ENCODE measurements at regions not wholly inside any gene's neighbourhood (a gene's known extent, or its start where the extent isn't known, plus 50 kb on each side); places are given as distances from the start of the nearest gene placed in this dataset.

DNA sequence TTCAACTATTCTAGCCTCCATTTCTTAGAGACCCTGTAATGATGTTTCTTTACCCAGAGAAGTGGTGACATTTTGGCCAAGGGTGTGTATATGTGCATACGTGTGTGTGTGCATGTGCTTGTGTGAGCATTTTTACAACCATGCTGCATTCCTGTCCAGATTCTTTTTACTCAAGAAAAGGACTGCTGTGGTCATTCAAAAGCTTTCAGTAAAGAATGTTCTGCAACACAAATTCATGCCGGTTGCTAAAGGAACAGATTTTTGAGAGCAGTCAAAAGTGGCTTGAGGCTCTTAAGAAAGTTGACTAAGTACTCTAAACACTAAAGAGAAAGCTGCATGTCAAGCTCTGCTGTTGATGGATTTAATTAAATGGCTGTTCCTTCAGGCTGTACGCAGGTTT lies 65.0 kb upstream of the FMR1 start:
- DNase-seq (ENCODE audit: low read depth) = no peak
- TF ChIP-seq, protein P1, sequence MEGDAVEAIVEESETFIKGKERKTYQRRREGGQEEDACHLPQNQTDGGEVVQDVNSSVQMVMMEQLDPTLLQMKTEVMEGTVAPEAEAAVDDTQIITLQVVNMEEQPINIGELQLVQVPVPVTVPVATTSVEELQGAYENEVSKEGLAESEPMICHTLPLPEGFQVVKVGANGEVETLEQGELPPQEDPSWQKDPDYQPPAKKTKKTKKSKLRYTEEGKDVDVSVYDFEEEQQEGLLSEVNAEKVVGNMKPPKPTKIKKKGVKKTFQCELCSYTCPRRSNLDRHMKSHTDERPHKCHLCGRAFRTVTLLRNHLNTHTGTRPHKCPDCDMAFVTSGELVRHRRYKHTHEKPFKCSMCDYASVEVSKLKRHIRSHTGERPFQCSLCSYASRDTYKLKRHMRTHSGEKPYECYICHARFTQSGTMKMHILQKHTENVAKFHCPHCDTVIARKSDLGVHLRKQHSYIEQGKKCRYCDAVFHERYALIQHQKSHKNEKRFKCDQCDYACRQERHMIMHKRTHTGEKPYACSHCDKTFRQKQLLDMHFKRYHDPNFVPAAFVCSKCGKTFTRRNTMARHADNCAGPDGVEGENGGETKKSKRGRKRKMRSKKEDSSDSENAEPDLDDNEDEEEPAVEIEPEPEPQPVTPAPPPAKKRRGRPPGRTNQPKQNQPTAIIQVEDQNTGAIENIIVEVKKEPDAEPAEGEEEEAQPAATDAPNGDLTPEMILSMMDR (IDR thresholded peaks at IDR 0.05; ENCODE audit: low read length, missing control alignments) = no peak

DNA sequence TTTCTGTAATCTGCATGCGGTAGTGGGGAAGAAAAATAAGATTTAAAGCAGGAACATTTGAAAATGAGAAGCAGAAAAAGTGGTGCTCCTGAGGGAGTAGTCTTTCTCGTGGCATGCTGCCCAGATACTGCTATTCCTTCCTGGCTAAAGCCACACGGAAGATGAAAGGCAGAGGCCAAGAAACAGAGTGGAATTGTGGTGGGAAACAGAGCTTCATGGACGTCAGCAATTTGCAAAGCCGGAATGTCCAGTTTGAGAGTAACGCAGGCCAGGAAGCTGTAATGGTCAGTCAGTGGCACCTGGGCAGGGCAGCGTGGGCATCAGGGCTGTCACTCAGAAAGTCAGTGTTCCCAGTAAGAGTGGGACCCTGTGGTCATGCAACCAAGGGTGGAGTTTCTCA lies 63.7 kb upstream of the FMR1 start:
- no peak for DNase-seq (ENCODE audit: low read depth)
- H3K4me3 ChIP-seq (replicated peaks; ENCODE audit: low read depth, low read length) = no peak overlapping the region
- TF ChIP-seq, protein P1 (IDR thresholded peaks at IDR 0.05; ENCODE audit: low read length, missing control alignments) = no peak

More for the DNA sequence above, 65.0 kb upstream of the FMR1 start:
- no peak overlapping the region for H3K4me3 ChIP-seq (replicated peaks; ENCODE audit: low read depth, low read length)

DNA sequence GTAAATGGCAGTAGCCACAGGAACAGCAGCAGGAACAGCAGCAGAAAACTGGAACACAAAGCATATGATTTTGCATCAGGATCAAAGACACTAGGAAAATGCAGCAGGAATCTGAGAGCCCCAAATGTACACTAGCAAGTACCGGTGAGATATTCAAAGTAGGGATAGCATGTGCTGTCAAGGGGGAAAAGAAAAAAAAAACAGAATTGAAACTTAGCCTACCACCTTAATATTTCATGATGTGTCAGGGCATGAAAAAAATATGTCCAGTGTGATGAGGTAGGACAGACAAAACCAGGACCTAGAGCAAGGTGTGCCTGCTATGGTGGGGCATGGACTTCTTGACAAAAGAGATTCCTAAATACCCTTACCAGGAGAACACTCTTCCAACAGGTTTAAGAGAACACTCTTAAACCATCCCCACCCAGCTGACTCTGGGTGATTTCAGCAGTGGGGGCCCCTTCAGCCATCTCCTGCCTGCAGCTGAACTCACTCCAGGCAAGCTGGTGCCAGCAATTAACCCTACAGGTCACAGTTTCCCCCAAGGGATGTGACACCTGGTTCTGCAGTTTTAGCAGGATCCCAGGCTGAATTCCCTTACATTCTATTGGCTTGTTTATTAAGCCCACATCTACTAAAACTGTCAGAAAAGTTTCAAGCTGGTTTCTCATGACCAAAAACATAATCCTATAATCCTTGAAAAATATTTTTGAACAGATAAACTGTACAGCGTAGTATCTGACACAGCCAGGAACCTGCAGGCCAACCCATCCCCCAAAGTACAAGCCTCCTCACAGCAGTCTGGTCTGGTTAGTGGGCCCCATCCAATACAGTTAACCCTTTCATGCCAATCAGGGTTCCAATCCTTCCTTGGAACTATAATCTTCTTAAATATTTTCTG lies 62.9 kb upstream of the FMR1 start:
- H3K4me3 ChIP-seq (replicated peaks; ENCODE audit: low read depth, low read length) = no peak overlapping the region
- TF ChIP-seq, protein P1 (IDR thresholded peaks at IDR 0.05; ENCODE audit: low read length, missing control alignments) = no peak
- DNase-seq (ENCODE audit: low read depth) = no peak

DNA sequence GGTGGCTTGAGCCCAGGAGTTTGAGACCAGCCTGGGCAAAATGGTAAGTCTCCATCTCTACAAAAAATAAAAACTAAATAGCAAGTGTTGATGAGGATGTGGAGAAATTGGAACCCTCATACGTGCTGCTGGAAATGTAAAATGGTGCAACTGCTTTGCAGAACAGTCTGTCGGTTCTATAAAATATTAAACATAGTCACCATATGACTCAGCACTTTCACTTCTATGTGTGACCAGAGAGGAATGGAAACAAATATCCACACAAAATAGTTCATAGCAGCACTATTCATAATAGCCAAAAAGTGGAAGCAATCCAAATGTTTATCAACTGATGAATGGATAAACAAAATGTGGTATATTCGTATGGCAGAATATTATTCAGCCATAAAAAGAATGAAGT lies 60.8 kb upstream of the FMR1 start:
- no peak for DNase-seq (ENCODE audit: low read depth)
- H3K4me3 ChIP-seq (replicated peaks; ENCODE audit: low read depth, low read length) = no peak overlapping the region
- TF ChIP-seq, protein P1 (IDR thresholded peaks at IDR 0.05; ENCODE audit: low read length, missing control alignments) = no peak

DNA sequence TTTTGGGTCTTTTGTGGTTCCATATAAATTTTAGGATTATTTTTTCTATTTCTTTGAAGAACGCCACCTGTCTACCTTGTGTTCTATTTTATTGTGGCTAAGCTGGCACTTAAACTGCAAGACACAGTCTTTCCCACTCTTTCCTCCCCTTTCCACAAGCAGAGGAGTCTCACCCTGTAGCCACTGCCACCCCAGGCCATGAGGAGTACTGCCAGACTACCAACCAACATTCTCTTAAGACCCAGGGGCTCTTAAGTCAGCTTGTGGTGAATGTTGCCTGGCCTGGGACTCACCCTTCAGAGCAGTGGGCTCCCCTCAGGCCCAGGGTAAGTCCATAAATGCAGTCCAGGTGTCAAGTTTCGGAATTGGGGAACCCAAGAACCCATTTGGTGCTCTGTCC lies 58.0 kb upstream of the FMR1 start:
- DNase-seq (ENCODE audit: low read depth) = no peak
- H3K4me3 ChIP-seq (replicated peaks; ENCODE audit: low read depth, low read length) = no peak overlapping the region
- TF ChIP-seq, protein P1 (IDR thresholded peaks at IDR 0.05; ENCODE audit: low read length, missing control alignments) = no peak

DNA sequence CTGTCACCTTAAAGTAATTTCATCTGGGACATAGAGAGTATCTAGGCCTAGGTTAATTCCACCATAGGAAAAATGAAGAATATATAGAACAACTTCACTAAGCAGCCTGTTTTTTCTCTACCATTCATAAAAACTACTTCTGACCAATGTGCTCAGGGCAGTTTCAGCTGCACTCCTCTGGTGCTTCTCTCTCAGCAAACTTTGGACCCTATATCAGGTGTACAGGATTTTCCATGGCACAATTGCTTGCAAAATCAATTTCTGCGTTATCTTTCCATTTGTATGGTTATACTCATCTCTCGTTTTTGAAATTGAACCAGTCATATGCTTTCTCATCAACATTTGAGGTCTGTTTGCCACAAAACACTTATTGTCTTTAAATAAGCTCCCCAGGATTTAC lies 52.1 kb upstream of the FMR1 start:
- TF ChIP-seq, protein P1 (IDR thresholded peaks at IDR 0.05; ENCODE audit: low read length, missing control alignments) = no peak
- no peak overlapping the region for H3K4me3 ChIP-seq (replicated peaks; ENCODE audit: low read depth, low read length)
- DNase-seq (ENCODE audit: low read depth) = no peak

Measured in fibroblast of pulmonary artery (primary cell).